ENCODE measurements at regions not wholly inside any gene's neighbourhood (a gene's known extent, or its start where the extent isn't known, plus 50 kb on each side); places are given as distances from the start of the nearest gene placed in this dataset.

DNA sequence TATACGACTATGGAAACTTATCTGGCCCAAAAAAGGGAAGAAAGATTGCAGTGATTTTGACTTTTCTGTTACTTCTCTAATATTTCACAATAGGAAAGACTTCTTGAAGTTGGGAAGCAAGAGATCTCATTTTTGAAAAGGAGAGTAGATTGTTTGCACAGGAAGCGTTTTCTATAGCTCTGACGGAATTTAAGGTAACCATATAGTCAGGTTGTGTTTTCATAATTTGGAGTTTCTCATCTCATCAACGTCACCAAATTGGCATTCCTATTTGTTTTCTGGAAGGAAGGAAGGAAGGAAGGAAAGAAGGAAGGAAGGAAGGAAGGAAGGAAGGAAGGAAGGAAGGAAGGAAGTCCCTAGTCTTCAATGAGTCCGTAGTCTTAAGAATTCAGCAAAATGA is 732.0 kb downstream of the XPNPEP1 start:
- POLR2A ChIA-PET, result no interaction called here
- H3K9me3 ChIP-seq (ENCODE audit: control extremely low read depth in 1 of 5, control insufficient read depth in 4 of 5, insufficient read depth in 2 of 5, low read depth in 1 of 5, low read length in 4 of 5), result peaks cover 0 to 18% (median 5%) of the 10 kb centered on the region in 5 experiments
- CTCF ChIA-PET, result no interaction called here
- no peak overlapping the region for H3K27ac ChIP-seq (ENCODE audit: insufficient read depth in 1 of 2, low read depth in 1 of 2, low read length in 2 of 2, poor library complexity in 1 of 2, severe bottlenecking in 2 of 2)
- no peak for DNase-seq
- no peaks in the 10 kb centered on the region for H3K4me1 ChIP-seq (ENCODE audit: control extremely low read depth in 1 of 4, control insufficient read depth in 4 of 4, insufficient read depth in 4 of 4, low read length in 3 of 4)
- H3K36me3 ChIP-seq (ENCODE audit: control insufficient read depth in 4 of 4, insufficient read depth in 4 of 4, low read length in 3 of 4), result no peaks in the 10 kb centered on the region
- WGBS (ENCODE audit: insufficient coverage), result 93% methylated on average over 2 of the region's 5 CpGs
- no peak overlapping the region for H3K4me3 ChIP-seq (ENCODE audit: control insufficient read depth in 1 of 7, extremely low read depth in 1 of 7, insufficient read depth in 4 of 7, low read depth in 2 of 7, low read length in 6 of 7)
- H3K27me3 ChIP-seq (replicated peaks in 2 of 5; ENCODE audit: control insufficient read depth in 4 of 5, insufficient read depth in 5 of 5, low read length in 4 of 5), result no peaks in the 10 kb centered on the region

DNA sequence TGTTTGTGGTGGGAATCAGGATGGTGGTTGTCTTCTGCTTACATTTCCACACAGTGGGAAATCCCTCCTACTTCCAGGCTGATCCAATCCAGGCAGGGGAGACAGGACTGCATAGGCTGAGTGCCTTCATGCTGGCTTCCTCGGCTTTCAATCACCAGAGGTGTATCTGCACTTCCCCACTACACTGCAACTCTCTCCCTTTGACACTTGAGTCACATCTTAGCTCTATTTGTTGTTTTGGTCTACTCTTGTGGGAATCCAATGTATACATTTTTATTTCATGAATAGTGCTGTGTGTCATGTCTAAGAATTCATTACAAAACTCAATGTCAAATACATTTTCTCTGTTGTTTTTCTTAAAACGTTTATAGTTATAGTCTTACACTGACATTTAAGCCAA is 735.6 kb downstream of the XPNPEP1 start:
- Histone ChIP-seq H3K4me1 (ENCODE audit: control extremely low read depth in 1 of 4, control insufficient read depth in 4 of 4, insufficient read depth in 4 of 4, low read length in 3 of 4) (no peaks in the 10 kb centered on the region), H3K9me3 (ENCODE audit: control extremely low read depth in 1 of 5, control insufficient read depth in 4 of 5, insufficient read depth in 2 of 5, low read depth in 1 of 5, low read length in 4 of 5) (peaks cover 3 to 27% (median 5%) of the 10 kb centered on the region in 5 experiments), H3K27me3 (replicated peaks in 2 of 5; ENCODE audit: control insufficient read depth in 4 of 5, insufficient read depth in 5 of 5, low read length in 4 of 5) (no peaks in the 10 kb centered on the region), H3K27ac (ENCODE audit: insufficient read depth in 1 of 2, low read depth in 1 of 2, low read length in 2 of 2, poor library complexity in 1 of 2, severe bottlenecking in 2 of 2) (no peak overlapping the region), H3K4me3 (ENCODE audit: control insufficient read depth in 1 of 7, extremely low read depth in 1 of 7, insufficient read depth in 4 of 7, low read depth in 2 of 7, low read length in 6 of 7) (no peak overlapping the region), H3K36me3 (ENCODE audit: control insufficient read depth in 4 of 4, insufficient read depth in 4 of 4, low read length in 3 of 4) (no peaks in the 10 kb centered on the region)
- WGBS (ENCODE audit: insufficient coverage), result no CpG with 5 or more reads among the region's 2 CpGs
- CTCF ChIA-PET, result no interaction called here
- POLR2A ChIA-PET, result no interaction called here
- DNase-seq, result no peak

GRCh38 chr10:109183366-109183765 is 739.9 kb downstream of the XPNPEP1 start:
- ChIA-PET CTCF (interaction anchor here (0.5 kb wide), 1 partner anchor 271 kb away, joined by 3 read pairs; no protein-coding TSS in a partner anchor), POLR2A (no interaction called here)
- Histone ChIP-seq H3K4me3 (ENCODE audit: control insufficient read depth in 1 of 7, extremely low read depth in 1 of 7, insufficient read depth in 4 of 7, low read depth in 2 of 7, low read length in 6 of 7) (no peak overlapping the region), H3K27ac (ENCODE audit: insufficient read depth in 1 of 2, low read depth in 1 of 2, low read length in 2 of 2, poor library complexity in 1 of 2, severe bottlenecking in 2 of 2) (no peak overlapping the region), H3K4me1 (ENCODE audit: control extremely low read depth in 1 of 4, control insufficient read depth in 4 of 4, insufficient read depth in 4 of 4, low read length in 3 of 4) (no peaks in the 10 kb centered on the region), H3K9me3 (ENCODE audit: control extremely low read depth in 1 of 5, control insufficient read depth in 4 of 5, insufficient read depth in 2 of 5, low read depth in 1 of 5, low read length in 4 of 5) (peaks cover 3 to 19% (median 5%) of the 10 kb centered on the region in 5 experiments), H3K27me3 (replicated peaks in 2 of 5; ENCODE audit: control insufficient read depth in 4 of 5, insufficient read depth in 5 of 5, low read length in 4 of 5) (no peaks in the 10 kb centered on the region), H3K36me3 (ENCODE audit: control insufficient read depth in 4 of 4, insufficient read depth in 4 of 4, low read length in 3 of 4) (no peaks in the 10 kb centered on the region)
- no peak for DNase-seq

DNA sequence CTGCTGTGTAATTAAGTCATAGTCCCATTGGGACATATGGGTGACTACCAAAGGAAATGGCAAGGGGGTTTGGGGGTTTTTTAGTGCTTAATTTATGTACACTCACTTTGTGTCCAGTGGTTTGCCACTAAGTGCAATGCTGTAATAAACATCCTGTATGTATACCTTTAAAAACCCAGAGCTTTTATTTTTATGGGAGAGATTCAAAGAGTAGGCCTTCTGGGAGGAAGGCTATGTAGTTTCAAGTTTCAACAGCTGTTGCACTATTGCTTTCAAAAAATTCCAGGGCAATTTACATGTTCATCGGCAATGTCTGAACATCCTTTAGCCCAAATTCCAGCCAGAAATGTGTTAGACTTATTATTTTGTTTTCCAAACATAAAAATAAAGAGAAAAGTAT is 744.7 kb downstream of the XPNPEP1 start:
- DNase-seq, result no peak
- Histone ChIP-seq H3K27ac (ENCODE audit: insufficient read depth in 1 of 2, low read depth in 1 of 2, low read length in 2 of 2, poor library complexity in 1 of 2, severe bottlenecking in 2 of 2) (no peak overlapping the region), H3K27me3 (replicated peaks in 2 of 5; ENCODE audit: control insufficient read depth in 4 of 5, insufficient read depth in 5 of 5, low read length in 4 of 5) (no peaks in the 10 kb centered on the region), H3K36me3 (ENCODE audit: control insufficient read depth in 4 of 4, insufficient read depth in 4 of 4, low read length in 3 of 4) (no peaks in the 10 kb centered on the region), H3K9me3 (ENCODE audit: control extremely low read depth in 1 of 5, control insufficient read depth in 4 of 5, insufficient read depth in 2 of 5, low read depth in 1 of 5, low read length in 4 of 5) (no peaks in the 10 kb centered on the region), H3K4me1 (ENCODE audit: control extremely low read depth in 1 of 4, control insufficient read depth in 4 of 4, insufficient read depth in 4 of 4, low read length in 3 of 4) (no peaks in the 10 kb centered on the region), H3K4me3 (ENCODE audit: control insufficient read depth in 1 of 7, extremely low read depth in 1 of 7, insufficient read depth in 4 of 7, low read depth in 2 of 7, low read length in 6 of 7) (no peak overlapping the region)
- CTCF ChIA-PET, result no interaction called here
- no CpG with 5 or more reads among the region's 1 CpG for WGBS (ENCODE audit: insufficient coverage)
- POLR2A ChIA-PET, result no interaction called here

DNA sequence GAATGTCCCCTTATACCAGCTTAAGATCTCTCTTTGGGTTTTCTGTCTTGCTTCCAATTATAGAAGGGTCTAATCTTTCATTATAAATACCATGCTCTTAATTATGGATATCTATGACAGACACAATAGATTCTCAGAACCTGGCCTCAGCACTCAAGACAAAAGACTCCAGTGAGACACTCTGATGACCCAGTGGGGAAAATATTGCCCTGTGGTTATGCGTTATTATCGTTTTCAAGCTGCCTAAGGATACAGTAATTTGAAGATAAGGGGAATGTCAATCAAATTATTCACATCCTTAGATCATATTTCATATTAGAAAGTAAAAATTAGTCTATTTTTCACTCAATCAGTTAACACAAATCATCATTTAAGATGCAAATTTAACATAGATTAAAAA is 748.8 kb downstream of the XPNPEP1 start:
- Histone ChIP-seq H3K27ac (ENCODE audit: insufficient read depth in 1 of 2, low read depth in 1 of 2, low read length in 2 of 2, poor library complexity in 1 of 2, severe bottlenecking in 2 of 2) (no peak overlapping the region), H3K4me1 (ENCODE audit: control extremely low read depth in 1 of 4, control insufficient read depth in 4 of 4, insufficient read depth in 4 of 4, low read length in 3 of 4) (no peaks in the 10 kb centered on the region), H3K9me3 (ENCODE audit: control extremely low read depth in 1 of 5, control insufficient read depth in 4 of 5, insufficient read depth in 2 of 5, low read depth in 1 of 5, low read length in 4 of 5) (no peaks in the 10 kb centered on the region), H3K4me3 (ENCODE audit: control insufficient read depth in 1 of 7, extremely low read depth in 1 of 7, insufficient read depth in 4 of 7, low read depth in 2 of 7, low read length in 6 of 7) (no peak overlapping the region), H3K36me3 (ENCODE audit: control insufficient read depth in 4 of 4, insufficient read depth in 4 of 4, low read length in 3 of 4) (no peaks in the 10 kb centered on the region), H3K27me3 (replicated peaks in 2 of 5; ENCODE audit: control insufficient read depth in 4 of 5, insufficient read depth in 5 of 5, low read length in 4 of 5) (no peaks in the 10 kb centered on the region)
- CTCF ChIA-PET, result no interaction called here
- WGBS (ENCODE audit: insufficient coverage), result no CpG with 5 or more reads among the region's 2 CpGs
- POLR2A ChIA-PET, result no interaction called here
- DNase-seq, result no peak

DNA sequence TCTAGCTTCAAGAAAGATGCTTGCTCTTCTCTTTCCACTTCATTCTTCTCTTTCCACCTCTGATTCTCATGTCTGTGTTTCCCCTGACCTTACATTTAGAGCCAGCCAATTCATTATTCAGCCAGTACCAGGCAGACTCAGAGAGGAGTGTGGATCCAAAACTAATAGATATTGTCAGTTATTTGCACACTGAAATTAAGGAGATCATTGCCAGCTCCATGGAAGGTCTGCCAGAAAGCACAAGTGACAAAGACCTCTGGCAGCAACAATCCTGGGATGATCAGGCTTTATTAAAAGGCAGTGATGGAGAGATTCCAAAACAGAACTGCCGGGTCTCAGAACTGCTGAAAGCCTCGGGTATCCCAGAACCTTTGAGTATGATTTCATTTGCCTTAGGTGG is 749.4 kb downstream of the XPNPEP1 start:
- CTCF ChIA-PET, result no interaction called here
- DNase-seq, result no peak
- Histone ChIP-seq H3K9me3 (ENCODE audit: control extremely low read depth in 1 of 5, control insufficient read depth in 4 of 5, insufficient read depth in 2 of 5, low read depth in 1 of 5, low read length in 4 of 5) (no peaks in the 10 kb centered on the region), H3K27ac (ENCODE audit: insufficient read depth in 1 of 2, low read depth in 1 of 2, low read length in 2 of 2, poor library complexity in 1 of 2, severe bottlenecking in 2 of 2) (no peak overlapping the region), H3K4me3 (ENCODE audit: control insufficient read depth in 1 of 7, extremely low read depth in 1 of 7, insufficient read depth in 4 of 7, low read depth in 2 of 7, low read length in 6 of 7) (no peak overlapping the region), H3K27me3 (replicated peaks in 2 of 5; ENCODE audit: control insufficient read depth in 4 of 5, insufficient read depth in 5 of 5, low read length in 4 of 5) (no peaks in the 10 kb centered on the region), H3K4me1 (ENCODE audit: control extremely low read depth in 1 of 4, control insufficient read depth in 4 of 4, insufficient read depth in 4 of 4, low read length in 3 of 4) (no peaks in the 10 kb centered on the region), H3K36me3 (ENCODE audit: control insufficient read depth in 4 of 4, insufficient read depth in 4 of 4, low read length in 3 of 4) (no peaks in the 10 kb centered on the region)
- 42% methylated on average over 2 of the region's 2 CpGs for WGBS (ENCODE audit: insufficient coverage)
- POLR2A ChIA-PET, result no interaction called here

- no peak overlapping the region for H3K27ac ChIP-seq (ENCODE audit: insufficient read depth in 1 of 2, low read depth in 1 of 2, low read length in 2 of 2, poor library complexity in 1 of 2, severe bottlenecking in 2 of 2)
- POLR2A ChIA-PET, result no interaction called here
- CTCF ChIA-PET, result no interaction called here
- WGBS (ENCODE audit: insufficient coverage), result 67% methylated on average over 1 of the region's 2 CpGs
- H3K27me3 ChIP-seq (replicated peaks in 2 of 5; ENCODE audit: control insufficient read depth in 4 of 5, insufficient read depth in 5 of 5, low read length in 4 of 5), result no peaks in the 10 kb centered on the region
- H3K36me3 ChIP-seq (ENCODE audit: control insufficient read depth in 4 of 4, insufficient read depth in 4 of 4, low read length in 3 of 4), result no peaks in the 10 kb centered on the region
- H3K4me1 ChIP-seq (ENCODE audit: control extremely low read depth in 1 of 4, control insufficient read depth in 4 of 4, insufficient read depth in 4 of 4, low read length in 3 of 4), result no peaks in the 10 kb centered on the region
- DNase-seq, result no peak
- H3K9me3 ChIP-seq (ENCODE audit: control extremely low read depth in 1 of 5, control insufficient read depth in 4 of 5, insufficient read depth in 2 of 5, low read depth in 1 of 5, low read length in 4 of 5), result no peaks in the 10 kb centered on the region
- no peak overlapping the region for H3K4me3 ChIP-seq (ENCODE audit: control insufficient read depth in 1 of 7, extremely low read depth in 1 of 7, insufficient read depth in 4 of 7, low read depth in 2 of 7, low read length in 6 of 7)
Measured at GRCh38 chr10:109173121-109173520, 750.2 kb downstream of the XPNPEP1 start.

DNA sequence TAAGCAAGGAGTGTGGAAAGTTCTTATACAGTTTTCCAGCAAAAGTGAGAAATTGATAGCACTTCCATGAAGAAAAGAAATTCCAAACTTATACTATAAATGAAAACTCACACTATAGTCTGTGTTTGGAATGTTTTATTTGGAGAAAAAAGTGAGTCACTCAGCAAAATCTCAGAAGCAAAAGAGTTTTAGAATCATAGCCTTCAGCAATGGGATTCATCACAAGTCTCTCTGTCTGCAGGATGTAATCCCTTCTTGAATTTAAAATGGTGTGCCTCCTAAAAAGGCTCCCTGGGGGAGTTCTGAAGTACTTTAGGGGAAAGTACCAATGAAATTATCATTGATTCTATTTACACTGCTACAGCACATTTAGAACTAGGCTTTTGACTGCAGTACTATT is 756.4 kb downstream of the XPNPEP1 start:
- POLR2A ChIA-PET, result no interaction called here

More for the DNA sequence above, 756.4 kb downstream of the XPNPEP1 start:
- H3K4me3 ChIP-seq (ENCODE audit: control insufficient read depth in 1 of 7, extremely low read depth in 1 of 7, insufficient read depth in 4 of 7, low read depth in 2 of 7, low read length in 6 of 7), result no peak overlapping the region
- no peak for DNase-seq
- no peaks in the 10 kb centered on the region for H3K36me3 ChIP-seq (ENCODE audit: control insufficient read depth in 4 of 4, insufficient read depth in 4 of 4, low read length in 3 of 4)
- no peaks in the 10 kb centered on the region for H3K27me3 ChIP-seq (replicated peaks in 2 of 5; ENCODE audit: control insufficient read depth in 4 of 5, insufficient read depth in 5 of 5, low read length in 4 of 5)
- CTCF ChIA-PET, result no interaction called here
- no peaks in the 10 kb centered on the region for H3K9me3 ChIP-seq (ENCODE audit: control extremely low read depth in 1 of 5, control insufficient read depth in 4 of 5, insufficient read depth in 2 of 5, low read depth in 1 of 5, low read length in 4 of 5)
- no peaks in the 10 kb centered on the region for H3K4me1 ChIP-seq (ENCODE audit: control extremely low read depth in 1 of 4, control insufficient read depth in 4 of 4, insufficient read depth in 4 of 4, low read length in 3 of 4)
- no peak overlapping the region for H3K27ac ChIP-seq (ENCODE audit: insufficient read depth in 1 of 2, low read depth in 1 of 2, low read length in 2 of 2, poor library complexity in 1 of 2, severe bottlenecking in 2 of 2)

Data from common myeloid progenitor, CD34-positive (primary cell).